Activated CD8-positive, alpha-beta memory T cell treated with anti-CD3 and anti-CD28 coated beads for 4 hours (primary cell): ENCODE measurements at regions not wholly inside any gene's neighbourhood (a gene's known extent, or its start where the extent isn't known, plus 50 kb on each side); places are given as distances from the start of the nearest gene placed in this dataset.
"Not testable (repeated sequence)": the region's sequence is repeated elsewhere in the genome, so short reads cannot be mapped to it uniquely, and the experiment has no call there.

Experiments
- DNase-seq, 2 donors: peaks; one replicate each; pipeline ENCODE4 v3.0.0-alpha.2; 2020; ENCODE audit warnings: low read depth in 2 of 2

- DNase-seq, result not testable (repeated sequence)
Observed at GRCh38 chr10:3317553-3318479, 145.2 kb upstream of the PITRM1 start.

GRCh38 chr10:3314445-3315085 lies 142.0 kb upstream of the PITRM1 start:
- not testable (repeated sequence) for DNase-seq

- not testable (repeated sequence) for DNase-seq
Observed at GRCh38 chr10:3313784-3314444, 141.3 kb upstream of the PITRM1 start.

- DNase-seq, result no peak
Observed at GRCh38 chr10:3312403-3312940, 139.9 kb upstream of the PITRM1 start.

GRCh38 chr10:3310016-3310784 lies 137.6 kb upstream of the PITRM1 start:
- no peak for DNase-seq

GRCh38 chr10:3306050-3306449 lies 133.5 kb upstream of the PITRM1 start:
- DNase-seq, result no peak

- no peak for DNase-seq
Observed at GRCh38 chr10:3295582-3296151, 123.1 kb upstream of the PITRM1 start.

GRCh38 chr10:3294919-3295581 lies 122.5 kb upstream of the PITRM1 start:
- DNase-seq, result no peak

GRCh38 chr10:3293581-3294431 lies 121.2 kb upstream of the PITRM1 start:
- no peak for DNase-seq

GRCh38 chr10:3292636-3293035 lies 120.1 kb upstream of the PITRM1 start:
- DNase-seq, result no peak

- no peak for DNase-seq
Observed at GRCh38 chr10:3290550-3290949, 118.0 kb upstream of the PITRM1 start.

- no peak for DNase-seq
Observed at GRCh38 chr10:3287572-3288445, 115.2 kb upstream of the PITRM1 start.

GRCh38 chr10:3282674-3283017 lies 110.1 kb upstream of the PITRM1 start:
- DNase-seq, result no peak

- DNase-seq, result no peak
Observed at GRCh38 chr10:3281941-3282673, 109.5 kb upstream of the PITRM1 start.

GRCh38 chr10:3278771-3279170 lies 106.2 kb upstream of the PITRM1 start:
- no peak for DNase-seq

- DNase-seq, result no peak
Observed at GRCh38 chr10:3277566-3277965, 105.0 kb upstream of the PITRM1 start.

GRCh38 chr10:3274414-3274813 lies 101.8 kb upstream of the PITRM1 start:
- DNase-seq, result no peak

- no peak for DNase-seq
Observed at GRCh38 chr10:3273966-3274365, 101.4 kb upstream of the PITRM1 start.
